HCT116 (cell line): ENCODE measurements at regions not wholly inside any gene's neighbourhood (a gene's known extent, or its start where the extent isn't known, plus 50 kb on each side); places are given as distances from the start of the nearest gene placed in this dataset.

Experiments used
- ATAC-seq: fragments of 200-7000 bp; cut with Tn5 transposase; 2 replicates; pipeline ENCODE4 v1.9.1; 2020; ENCODE audit warnings: mild to moderate bottlenecking, moderate library complexity
- BruUV-seq: library from RNA; stranded (reverse); fragments of 400-500 nt; replicated peaks from 2 replicates; lab custom pipeline; 2021; lab: Mats Ljungman, UMichigan
- CTCF ChIA-PET: fragments of 300-600 bp; sonication (Branson Sonifier 250); formaldehyde crosslinking; loops from one replicate; lab custom pipeline; 2021; ENCODE audit warnings: antibody characterized with exemption; lab: Charles Lee
- POLR2A ChIA-PET: fragments of 300-600, 350-600 bp; sonication (Branson Sonifier 250); formaldehyde crosslinking; loops from one replicate; lab custom pipeline; 2021; ENCODE audit warnings: antibody characterized with exemption; lab: Charles Lee
- RAD21 ChIA-PET, 2 experiments: fragments of 300-600 bp; sonication (Branson Sonifier 250); formaldehyde crosslinking; loops; one replicate each; lab custom pipeline; 2023; ENCODE audit warnings: low total read pairs in 2 of 2; ENCODE audit not compliant: uncharacterized antibody in 2 of 2, unreplicated experiment in 2 of 2, low non-redundant PET in 1 of 2; lab: Charles Lee
- DNase-seq: peaks from one replicate; pipeline ENCODE4 v3.0.0-alpha.2; 2010; ENCODE audit warnings: low read depth, low spot score
- H2AFZ ChIP-seq: fragments of 200-600 bp; shearing (Covaris generic), sonication (generic); 2 replicates; pipeline ENCODE4 v1.6.1; 2017; ENCODE audit warnings: low read depth, mixed run types, mixed read lengths, antibody characterized with exemption, low read length; ENCODE audit not compliant: poor library complexity, severe bottlenecking
- H3K27ac ChIP-seq: 2 replicates; pipeline ENCODE4 v1.5.1; 2012; ENCODE audit warnings: low read depth, low read length
- H3K27me3 ChIP-seq: fragments of 200-600 bp; sonication (generic); 2 replicates; pipeline ENCODE4 v1.6.1; 2016; ENCODE audit warnings: mixed run types, low read length, mixed read lengths; ENCODE audit not compliant: insufficient read depth
- H3K36me3 ChIP-seq, 2 experiments: fragments of 200-500 bp in 1 of 2; fragments of 200-600 bp in 1 of 2; sonication (Bioruptor generic) in 1 of 2; sonication (generic) in 1 of 2; 2 replicates each; pipeline versions ENCODE4 v1.5.1 to v1.6.1; 2014 to 2016; ENCODE audit warnings: low read length in 2 of 2, inconsistent platforms in 1 of 2, mixed read lengths in 1 of 2, mixed run types in 1 of 2; ENCODE audit not compliant: insufficient read depth in 2 of 2, control insufficient read depth in 1 of 2
- H3K4me1 ChIP-seq, 2 experiments: fragments of 200-600 bp in 1 of 2; sonication (generic) in 1 of 2; 2 replicates each; pipeline versions ENCODE4 v1.5.1 to v1.6.1; 2012 to 2017; ENCODE audit warnings: low read length in 2 of 2, inconsistent platforms in 1 of 2, mild to moderate bottlenecking in 1 of 2, mixed read lengths in 1 of 2, mixed run types in 1 of 2, moderate library complexity in 1 of 2; ENCODE audit not compliant: insufficient read depth in 2 of 2, control insufficient read depth in 1 of 2
- H3K4me2 ChIP-seq: fragments of 200-600 bp; sonication (generic); 2 replicates; pipeline ENCODE4 v1.6.1; 2017; ENCODE audit warnings: mixed run types, low read length, mixed read lengths
- H3K4me3 ChIP-seq, 2 experiments: fragments of 200-600 bp in 1 of 2; sonication (generic) in 1 of 2; replicated peaks in 1 of 2; 2 replicates each; pipeline ENCODE4 v1.5.1; 2011 to 2016; ENCODE audit warnings: low read length in 2 of 2, control low read depth in 1 of 2, low read depth in 1 of 2, mild to moderate bottlenecking in 1 of 2, mixed read lengths in 1 of 2, mixed run types in 1 of 2
- H3K79me2 ChIP-seq: fragments of 200-600 bp; sonication (generic); 2 replicates; pipeline ENCODE4 v1.6.1; 2017; ENCODE audit warnings: mild to moderate bottlenecking, mixed run types, low read length, moderate library complexity, mixed read lengths; ENCODE audit not compliant: insufficient read depth
- H3K9ac ChIP-seq: fragments of 200-600 bp; sonication (generic); 2 replicates; pipeline ENCODE4 v1.6.1; 2016; ENCODE audit warnings: low read length, mixed read lengths
- H3K9me2 ChIP-seq: fragments of 200-600 bp; sonication (generic), shearing (Covaris generic); 2 replicates; pipeline ENCODE4 v1.6.1; 2017; ENCODE audit warnings: mixed run types, mild to moderate bottlenecking, moderate library complexity; ENCODE audit not compliant: insufficient read depth
- H3K9me3 ChIP-seq, 2 experiments: fragments of 200-500 bp in 1 of 2; fragments of 200-600 bp in 1 of 2; sonication (Bioruptor generic) in 1 of 2; sonication (generic) in 1 of 2; 2 replicates each; pipeline ENCODE4 v1.6.1; 2014 to 2017; ENCODE audit warnings: low read length in 2 of 2, mixed read lengths in 2 of 2, inconsistent platforms in 1 of 2, low read depth in 1 of 2, mild to moderate bottlenecking in 1 of 2, mixed run types in 1 of 2, moderate library complexity in 1 of 2; ENCODE audit not compliant: control insufficient read depth in 1 of 2, insufficient read depth in 1 of 2
- H4K20me1 ChIP-seq: fragments of 200-600 bp; sonication (generic), shearing (Covaris generic); 2 replicates; pipeline ENCODE4 v1.6.1; 2017; ENCODE audit warnings: mixed run types, mild to moderate bottlenecking, moderate library complexity; ENCODE audit not compliant: insufficient read depth
- CBX3 ChIP-seq: IDR thresholded peaks from 2 replicates; pipeline ENCODE4 v1.6.1; 2012; ENCODE audit warnings: low read depth
- CTCF ChIP-seq, 3 experiments: fragments of 200-600 bp in 1 of 3; sonication (generic) in 1 of 3; IDR thresholded peaks in 2 of 3; conservative IDR thresholded peaks in 1 of 3; 2 replicates each; pipeline ENCODE4 v1.5.1; 2012 to 2017; ENCODE audit warnings: low read depth in 2 of 3, low read length in 2 of 3, antibody characterized with exemption in 1 of 3, borderline replicate concordance in 1 of 3, control low read depth in 1 of 3, mild to moderate bottlenecking in 1 of 3, mixed read lengths in 1 of 3, mixed run types in 1 of 3, moderate library complexity in 1 of 3; ENCODE audit not compliant: insufficient read depth in 1 of 3
- EZH2 ChIP-seq: fragments of 200-600 bp; sonication (generic); IDR thresholded peaks from 2 replicates; pipeline ENCODE4 v1.6.1; 2017; ENCODE audit warnings: antibody characterized with exemption, mixed run types
- FOSL1 ChIP-seq: IDR thresholded peaks from 2 replicates; pipeline ENCODE4 v1.6.1; 2012; ENCODE audit warnings: low read depth
- MAX ChIP-seq: IDR thresholded peaks from 2 replicates; pipeline ENCODE4 v1.6.1; 2012
- POLR2AphosphoS5 ChIP-seq: IDR thresholded peaks from 2 replicates; pipeline ENCODE4 v1.6.1; 2011; ENCODE audit warnings: mild to moderate bottlenecking, low read depth, low read length, moderate library complexity
- RAD21 ChIP-seq: IDR thresholded peaks from 2 replicates; pipeline ENCODE4 v1.6.1; 2012; ENCODE audit warnings: low read depth, mild to moderate bottlenecking
- SIN3A ChIP-seq: IDR thresholded peaks from 2 replicates; pipeline ENCODE4 v1.6.1; 2012; ENCODE audit warnings: low read depth
- SP1 ChIP-seq: IDR thresholded peaks from 2 replicates; pipeline ENCODE4 v1.6.1; 2012; ENCODE audit warnings: low read depth
- YY1 ChIP-seq: IDR thresholded peaks from 2 replicates; pipeline ENCODE4 v1.6.1; 2011; ENCODE audit warnings: low read length, low read depth, moderate library complexity, mild to moderate bottlenecking; ENCODE audit not compliant: insufficient replicate concordance; ENCODE audit errors: extremely low read depth
- ZFX ChIP-seq: fragments of 450-650 bp; IDR thresholded peaks from 2 replicates; pipeline ENCODE4 v1.6.1; 2017
- intact Hi-C: fragments of 100-400 bp; cut with micrococcal nuclease; formaldehyde crosslinking; loops from 2 replicates; pipeline ENCODE4 v1.10.0; 2022
- TF ChIP-seq, protein P1 (sequence below): IDR thresholded peaks from 2 replicates; pipeline ENCODE4 v1.6.1; 2011; ENCODE audit warnings: mild to moderate bottlenecking, low read length, moderate library complexity; ENCODE audit not compliant: insufficient replicate concordance; ENCODE audit errors: extremely low read depth

GRCh38 chr21:16302851-16303282 lies 573.1 kb downstream of the USP25 start:
- no peak for DNase-seq
- H3K9me3 ChIP-seq, result peaks cover 7 to 19% of the 10 kb centered on the region in 2 experiments; a peak in 3 of 4 replicates
- TF ChIP-seq CBX3, result no peak
- TF ChIP-seq, protein P1, sequence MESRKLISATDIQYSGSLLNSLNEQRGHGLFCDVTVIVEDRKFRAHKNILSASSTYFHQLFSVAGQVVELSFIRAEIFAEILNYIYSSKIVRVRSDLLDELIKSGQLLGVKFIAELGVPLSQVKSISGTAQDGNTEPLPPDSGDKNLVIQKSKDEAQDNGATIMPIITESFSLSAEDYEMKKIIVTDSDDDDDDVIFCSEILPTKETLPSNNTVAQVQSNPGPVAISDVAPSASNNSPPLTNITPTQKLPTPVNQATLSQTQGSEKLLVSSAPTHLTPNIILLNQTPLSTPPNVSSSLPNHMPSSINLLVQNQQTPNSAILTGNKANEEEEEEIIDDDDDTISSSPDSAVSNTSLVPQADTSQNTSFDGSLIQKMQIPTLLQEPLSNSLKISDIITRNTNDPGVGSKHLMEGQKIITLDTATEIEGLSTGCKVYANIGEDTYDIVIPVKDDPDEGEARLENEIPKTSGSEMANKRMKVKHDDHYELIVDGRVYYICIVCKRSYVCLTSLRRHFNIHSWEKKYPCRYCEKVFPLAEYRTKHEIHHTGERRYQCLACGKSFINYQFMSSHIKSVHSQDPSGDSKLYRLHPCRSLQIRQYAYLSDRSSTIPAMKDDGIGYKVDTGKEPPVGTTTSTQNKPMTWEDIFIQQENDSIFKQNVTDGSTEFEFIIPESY, result no peak
- no peak for TF ChIP-seq YY1
- no peak for TF ChIP-seq ZFX
- TF ChIP-seq RAD21, result no peak
- no peak for TF ChIP-seq SP1
- TF ChIP-seq CTCF (IDR thresholded peaks at IDR 0.05 in 2 of 3, conservative IDR thresholded peaks at IDR 0.05 in 1 of 3; ENCODE audit: borderline replicate concordance in 1 of 3, insufficient read depth in 1 of 3, low read depth in 2 of 3, low read length in 2 of 3), result no peak
- no peak for TF ChIP-seq POLR2AphosphoS5
- TF ChIP-seq MAX, result no peak
- TF ChIP-seq FOSL1, result no peak
- TF ChIP-seq SIN3A, result no peak
- TF ChIP-seq EZH2, result no peak
- H3K4me3 ChIP-seq, result no peak overlapping the region
- no TSS peak for BruUV-seq
- ChIA-PET CTCF (no interaction called here), RAD21 (no interaction called here), POLR2A (no interaction called here)
- no peak overlapping the region for H3K27ac ChIP-seq
- no peak for ATAC-seq
- H3K9me2 ChIP-seq, result no peaks in the 10 kb centered on the region
- no peaks in the 10 kb centered on the region for H4K20me1 ChIP-seq
- H3K36me3 ChIP-seq, result no peaks in the 10 kb centered on the region
- H2AFZ ChIP-seq, result no peak overlapping the region
- H3K4me1 ChIP-seq, result no peaks in the 10 kb centered on the region
- no peaks in the 10 kb centered on the region for H3K27me3 ChIP-seq
- H3K79me2 ChIP-seq, result no peaks in the 10 kb centered on the region
- no peak overlapping the region for H3K9ac ChIP-seq
- intact Hi-C loops, result no loop called here
- no peak overlapping the region for H3K4me2 ChIP-seq
